CD4-positive, alpha-beta memory T cell (primary cell): ENCODE measurements at regions not wholly inside any gene's neighbourhood (a gene's known extent, or its start where the extent isn't known, plus 50 kb on each side); places are given as distances from the start of the nearest gene placed in this dataset.
"Not testable (repeated sequence)": the region's sequence is repeated elsewhere in the genome, so short reads cannot be mapped to it uniquely, and the experiment has no call there.

Experiments
- CTCF ChIA-PET: fragments of 350-600 bp; sonication (Branson Sonifier 250); formaldehyde crosslinking; loops from one replicate; lab custom pipeline; 2021; ENCODE audit warnings: inconsistent platforms; ENCODE audit not compliant: partially characterized antibody; lab: Charles Lee
- POLR2A ChIA-PET: fragments of 350-600 bp; sonication (Branson Sonifier 250); formaldehyde crosslinking; loops from one replicate; lab custom pipeline; 2021; ENCODE audit not compliant: partially characterized antibody; lab: Charles Lee
- DNase-seq, 5 donors: peaks; one replicate each; pipeline versions ENCODE4 v3.0.0 to v3.0.0-alpha.2; 2020 to 2022; ENCODE audit warnings: mixed read lengths in 1 of 5
- H3K27ac ChIP-seq: one replicate; pipeline ENCODE4 v1.7.0; 2013; ENCODE audit warnings: low read depth, low read length
- H3K27me3 ChIP-seq: 2 replicates; pipeline ENCODE4 v1.7.0; 2013; ENCODE audit warnings: mild to moderate bottlenecking, low read length, moderate library complexity; ENCODE audit not compliant: insufficient read depth
- H3K36me3 ChIP-seq: 2 replicates; pipeline ENCODE4 v1.7.0; 2013; ENCODE audit warnings: mild to moderate bottlenecking, low read length, moderate library complexity; ENCODE audit not compliant: insufficient read depth
- H3K4me1 ChIP-seq: 2 replicates; pipeline ENCODE4 v1.7.0; 2013; ENCODE audit warnings: mild to moderate bottlenecking, low read length, moderate library complexity; ENCODE audit not compliant: insufficient read depth
- H3K4me3 ChIP-seq, 2 donors: one replicate each; pipeline ENCODE4 v1.7.0; 2013; ENCODE audit warnings: low read length in 2 of 2, mild to moderate bottlenecking in 1 of 2
- H3K9me3 ChIP-seq, 2 donors: one replicate each; pipeline ENCODE4 v1.7.0; 2013; ENCODE audit warnings: low read length in 2 of 2, control low read depth in 1 of 2; ENCODE audit not compliant: control insufficient read depth in 1 of 2
- H3K27ac Mint-ChIP-seq, 7 donors: one replicate each; pipeline ENCODE4 v1.8.0; 2020 to 2021; ENCODE audit warnings: mixed read lengths in 7 of 7, mild to moderate bottlenecking in 6 of 7, inconsistent platforms in 3 of 7, moderate library complexity in 3 of 7
- H3K27me3 Mint-ChIP-seq, 2 donors: one replicate each; pipeline ENCODE4 v1.8.0; 2020 to 2021; ENCODE audit warnings: mixed read lengths in 2 of 2
- H3K36me3 Mint-ChIP-seq, 2 donors: one replicate each; pipeline ENCODE4 v1.8.0; 2020 to 2021; ENCODE audit warnings: mixed read lengths in 2 of 2, inconsistent platforms in 1 of 2, mild to moderate bottlenecking in 1 of 2
- H3K4me1 Mint-ChIP-seq, 4 donors: one replicate each; pipeline ENCODE4 v1.8.0; 2020 to 2021; ENCODE audit warnings: mixed read lengths in 4 of 4, mild to moderate bottlenecking in 1 of 4
- H3K4me3 Mint-ChIP-seq, 8 donors: one replicate each; pipeline ENCODE4 v1.8.0; 2020 to 2021; ENCODE audit warnings: mixed read lengths in 8 of 8, mild to moderate bottlenecking in 7 of 8, moderate library complexity in 6 of 8, inconsistent platforms in 3 of 8
- H3K9me3 Mint-ChIP-seq, 8 donors: one replicate each; pipeline ENCODE4 v1.8.0; 2020 to 2021; ENCODE audit warnings: mixed read lengths in 8 of 8, mild to moderate bottlenecking in 5 of 8, inconsistent platforms in 3 of 8, moderate library complexity in 1 of 8
- intact Hi-C: fragments of 100-400 bp; cut with micrococcal nuclease; formaldehyde crosslinking; loops from one replicate; pipeline ENCODE4 v1.15.1; 2023

DNA sequence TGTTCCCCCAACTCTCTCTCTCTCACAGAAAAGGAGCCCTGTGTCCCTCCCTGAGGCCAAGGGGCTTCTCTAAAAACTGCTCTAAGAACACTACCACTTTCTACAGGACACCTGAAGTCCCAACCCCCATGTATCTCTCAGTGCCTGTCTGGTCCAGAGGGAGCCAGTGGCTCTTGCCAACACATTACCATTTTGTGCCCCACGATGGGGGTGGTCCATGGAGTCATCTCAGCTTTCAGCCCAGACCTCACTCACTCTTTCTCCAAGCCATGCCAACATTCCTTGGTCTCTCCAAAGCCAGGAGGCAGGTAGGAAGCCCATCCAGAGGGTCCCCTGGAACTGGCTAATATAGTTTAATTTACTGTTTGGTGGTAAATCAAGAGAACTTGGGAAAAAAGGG, 962.1 kb upstream of the DEFB115 start:
- H3K36me3 ChIP-seq, DNase-seq, H3K4me1 ChIP-seq, H3K9me3 ChIP-seq, H3K36me3 Mint-ChIP-seq, H3K4me1 Mint-ChIP-seq, H3K4me3 Mint-ChIP-seq, POLR2A ChIA-PET, H3K4me3 ChIP-seq, H3K27ac Mint-ChIP-seq, H3K27me3 ChIP-seq, CTCF ChIA-PET, H3K27ac ChIP-seq, intact Hi-C loops: not testable (repeated sequence)
- H3K27me3 Mint-ChIP-seq: peaks cover 4 to 13% of the 10 kb centered on the region in 2 donors
- H3K9me3 Mint-ChIP-seq: peaks cover 0 to 26% (median 6%) of the 10 kb centered on the region in 8 donors

DNA sequence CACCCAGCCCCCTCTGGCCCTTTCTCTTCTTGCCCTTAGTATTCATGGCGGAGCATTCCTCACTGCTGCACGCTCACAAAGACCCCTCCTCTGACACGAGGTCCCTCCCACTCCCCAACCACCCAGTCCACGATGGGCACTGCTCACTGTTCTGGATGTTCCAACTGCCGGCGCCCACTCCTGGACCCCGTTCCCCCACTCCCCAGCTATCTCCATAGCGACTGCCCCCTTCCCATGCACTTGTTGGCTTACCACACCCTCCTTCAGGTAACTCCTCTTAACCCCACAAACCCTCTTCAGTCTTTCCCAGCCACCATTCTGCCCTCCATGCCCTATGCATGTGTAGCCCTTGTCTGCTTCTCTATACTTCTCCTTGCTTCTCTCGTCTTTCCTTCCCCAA, 961.5 kb upstream of the DEFB115 start:
- H3K27ac ChIP-seq, H3K4me1 ChIP-seq, intact Hi-C loops, H3K4me1 Mint-ChIP-seq, H3K36me3 Mint-ChIP-seq, H3K27me3 ChIP-seq, H3K27ac Mint-ChIP-seq, DNase-seq, H3K9me3 ChIP-seq, H3K4me3 ChIP-seq, H3K36me3 ChIP-seq, POLR2A ChIA-PET, H3K4me3 Mint-ChIP-seq, CTCF ChIA-PET: not testable (repeated sequence)
- peaks cover 0 to 22% (median 5%) of the 10 kb centered on the region in 8 donors for H3K9me3 Mint-ChIP-seq
- peaks cover 4 to 13% of the 10 kb centered on the region in 2 donors for H3K27me3 Mint-ChIP-seq

DNA sequence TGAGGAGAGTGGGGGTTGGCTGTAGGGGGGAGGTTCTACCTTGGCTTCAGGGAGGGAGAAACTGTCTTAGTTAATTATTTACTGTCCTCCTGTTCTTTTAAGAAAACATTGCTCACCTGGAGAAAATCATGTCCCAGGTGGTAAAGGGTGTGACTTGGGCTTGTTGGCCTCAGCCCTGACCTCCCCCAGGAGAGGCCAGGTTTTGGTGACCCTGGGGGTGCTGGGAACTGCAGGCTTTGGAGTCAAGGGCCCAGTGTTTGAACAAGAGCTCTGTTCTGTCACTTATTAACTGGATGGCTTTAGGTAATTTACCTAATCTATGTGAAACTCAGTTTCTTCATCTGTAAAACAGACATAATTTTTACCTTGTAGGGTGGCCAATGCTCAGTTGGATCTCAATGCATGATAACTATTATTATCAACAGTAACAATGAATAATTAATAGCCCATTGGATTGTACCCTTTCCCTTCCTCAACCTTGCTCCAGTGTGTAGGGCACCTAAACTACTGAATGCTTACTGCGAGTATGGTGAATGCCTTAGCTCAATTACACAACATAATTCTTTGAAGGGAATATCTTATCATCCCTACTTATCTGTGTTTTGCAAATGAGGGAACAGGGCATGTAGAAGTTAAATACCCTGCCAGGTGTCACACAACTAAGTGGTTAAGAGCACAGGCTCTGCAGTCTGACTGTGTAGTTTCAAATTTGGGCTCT, 959.4 kb upstream of the DEFB115 start:
- DNase-seq, H3K4me3 Mint-ChIP-seq, H3K27ac ChIP-seq, H3K4me3 ChIP-seq, H3K27ac Mint-ChIP-seq, intact Hi-C loops, CTCF ChIA-PET, H3K9me3 ChIP-seq, H3K4me1 Mint-ChIP-seq, POLR2A ChIA-PET, H3K36me3 Mint-ChIP-seq, H3K27me3 ChIP-seq, H3K36me3 ChIP-seq, H3K4me1 ChIP-seq: not testable (repeated sequence)
- Mint-ChIP-seq H3K9me3 (peaks cover 0 to 17% (median 4%) of the 10 kb centered on the region in 8 donors), H3K27me3 (peaks cover 4 to 13% of the 10 kb centered on the region in 2 donors)

DNA sequence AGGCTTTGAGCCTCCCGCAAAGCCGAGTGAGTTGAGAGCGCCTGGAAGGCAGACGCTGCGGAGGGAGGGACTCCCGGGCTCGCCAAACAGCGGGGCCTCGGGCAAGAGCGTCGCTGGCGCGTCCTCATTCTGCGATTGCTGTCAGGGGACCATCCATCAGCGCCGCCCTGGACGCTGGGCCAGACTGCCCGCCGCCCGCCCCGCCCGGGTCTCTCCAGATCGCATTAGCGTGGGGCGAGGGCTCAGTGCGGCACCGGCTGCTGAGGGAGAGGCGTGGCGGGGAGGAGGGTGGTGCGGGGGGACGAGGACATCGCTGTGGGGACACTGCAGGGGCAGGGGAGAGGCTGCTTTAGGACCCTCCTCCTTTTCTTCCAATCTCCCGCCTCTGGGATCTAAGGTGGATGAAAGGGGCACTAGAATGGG, 957.2 kb upstream of the DEFB115 start:
- CTCF ChIA-PET, DNase-seq, H3K27ac Mint-ChIP-seq, H3K36me3 ChIP-seq, H3K4me3 ChIP-seq, H3K4me1 ChIP-seq, H3K9me3 ChIP-seq, POLR2A ChIA-PET, H3K4me1 Mint-ChIP-seq, H3K27me3 ChIP-seq, H3K27ac ChIP-seq, intact Hi-C loops, H3K36me3 Mint-ChIP-seq: not testable (repeated sequence)
- Mint-ChIP-seq H3K9me3 (peaks cover 0 to 17% (median 4%) of the 10 kb centered on the region in 8 donors), H3K4me3 (peak overlapping the region in 6 of 8 donors; percentile 31 to 74 (median 52)), H3K27me3 (peaks cover 4 to 13% of the 10 kb centered on the region in 2 donors)

DNA sequence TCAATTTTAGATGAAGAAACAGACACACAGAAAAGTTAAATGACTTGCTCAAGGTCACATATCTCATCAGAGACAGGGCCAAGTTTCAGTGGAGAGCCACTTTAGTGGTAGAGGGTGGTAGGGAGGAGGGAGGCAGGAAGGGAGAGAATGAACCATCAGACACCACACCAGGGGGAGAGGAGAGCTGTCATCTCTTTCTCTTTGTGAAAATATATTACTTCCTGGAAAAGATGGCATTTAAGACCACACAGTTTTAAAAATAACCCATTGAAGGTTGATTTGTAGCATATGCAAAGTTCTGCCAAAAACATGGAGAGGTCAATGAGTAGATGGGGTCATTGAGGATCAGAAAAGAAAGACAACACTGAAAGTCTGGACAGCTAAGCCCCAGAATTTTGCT, 954.7 kb upstream of the DEFB115 start:
- peaks cover 0 to 11% (median 2%) of the 10 kb centered on the region in 8 donors for H3K9me3 Mint-ChIP-seq
- H3K27ac Mint-ChIP-seq, DNase-seq, H3K9me3 ChIP-seq, H3K4me3 Mint-ChIP-seq, CTCF ChIA-PET, POLR2A ChIA-PET, H3K27me3 ChIP-seq, H3K4me3 ChIP-seq, H3K27ac ChIP-seq, H3K36me3 Mint-ChIP-seq, H3K4me1 Mint-ChIP-seq, H3K4me1 ChIP-seq, H3K36me3 ChIP-seq, intact Hi-C loops: not testable (repeated sequence)
- H3K27me3 Mint-ChIP-seq: peaks cover 3 to 11% of the 10 kb centered on the region in 2 donors

DNA sequence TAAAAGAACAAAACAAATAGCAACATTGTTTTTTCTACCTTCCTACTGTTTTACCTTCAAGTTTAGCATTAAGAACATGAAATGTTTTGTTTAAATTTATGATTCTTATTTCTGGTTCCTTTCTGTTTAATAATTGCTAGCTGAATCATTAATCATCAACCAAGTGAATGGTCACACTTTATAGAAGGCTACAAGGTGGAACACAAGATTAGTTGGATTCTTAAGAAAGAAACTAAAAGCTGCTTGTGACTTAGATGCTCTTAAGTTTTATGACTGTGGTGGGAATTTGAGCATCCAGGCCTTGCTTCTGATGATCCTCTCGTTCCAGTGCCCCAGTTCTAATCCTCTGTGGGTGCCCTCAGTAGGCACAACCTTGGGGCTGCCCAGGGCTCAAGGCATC, 947.5 kb upstream of the DEFB115 start:
- H3K4me1 Mint-ChIP-seq, H3K9me3 ChIP-seq, intact Hi-C loops, H3K4me3 Mint-ChIP-seq, H3K4me1 ChIP-seq, H3K9me3 Mint-ChIP-seq, H3K36me3 ChIP-seq, H3K27ac Mint-ChIP-seq, H3K4me3 ChIP-seq, H3K36me3 Mint-ChIP-seq, CTCF ChIA-PET, DNase-seq, POLR2A ChIA-PET, H3K27me3 Mint-ChIP-seq, H3K27me3 ChIP-seq, H3K27ac ChIP-seq: not testable (repeated sequence)

DNA sequence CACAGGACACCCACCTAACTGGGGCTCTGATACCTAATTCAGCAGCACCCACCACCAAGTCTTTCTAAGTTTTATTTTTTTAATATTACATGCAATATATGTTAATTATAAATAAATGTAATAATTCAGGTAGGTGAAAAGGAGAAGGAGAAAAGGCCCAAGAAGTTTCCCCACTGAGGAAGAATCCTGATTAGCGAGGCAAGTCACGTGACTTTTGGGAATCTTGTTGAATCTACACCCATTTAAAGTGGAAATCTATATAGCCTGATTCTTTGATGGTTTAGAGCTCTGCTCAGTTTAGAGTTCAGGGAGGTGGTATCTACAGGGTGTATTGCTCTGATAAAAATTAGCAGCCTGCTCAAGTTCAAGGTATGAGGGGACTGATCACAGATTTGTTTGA, 947.1 kb upstream of the DEFB115 start:
- H3K4me3 Mint-ChIP-seq, H3K27ac ChIP-seq, DNase-seq, H3K9me3 ChIP-seq, H3K27ac Mint-ChIP-seq, H3K36me3 ChIP-seq, POLR2A ChIA-PET, CTCF ChIA-PET, H3K4me1 ChIP-seq, intact Hi-C loops, H3K27me3 Mint-ChIP-seq, H3K36me3 Mint-ChIP-seq, H3K9me3 Mint-ChIP-seq, H3K27me3 ChIP-seq, H3K4me1 Mint-ChIP-seq, H3K4me3 ChIP-seq: not testable (repeated sequence)

DNA sequence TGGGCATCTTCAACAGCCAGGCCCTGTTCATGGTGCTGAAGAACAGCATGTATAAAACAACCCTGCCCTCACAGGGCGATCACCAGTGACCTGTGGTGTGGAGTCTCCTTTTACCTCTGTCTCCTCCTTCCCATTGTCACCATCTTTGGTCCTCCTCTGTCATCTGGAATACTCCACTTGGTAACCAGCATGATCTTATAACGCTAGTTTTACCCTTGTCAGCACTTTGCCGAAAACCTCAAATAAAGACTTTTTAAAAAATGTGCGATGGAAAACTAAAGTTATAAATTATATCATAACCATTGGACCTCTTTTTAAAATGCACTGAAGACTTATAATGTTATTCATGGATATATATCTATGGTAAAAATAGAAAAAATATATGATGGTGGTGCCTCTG, 945.2 kb upstream of the DEFB115 start:
- H3K4me3 Mint-ChIP-seq, H3K9me3 Mint-ChIP-seq, H3K4me1 ChIP-seq, H3K36me3 ChIP-seq, intact Hi-C loops, H3K27me3 ChIP-seq, H3K4me3 ChIP-seq, H3K9me3 ChIP-seq, CTCF ChIA-PET, H3K27ac ChIP-seq, H3K27me3 Mint-ChIP-seq, H3K36me3 Mint-ChIP-seq, DNase-seq, H3K27ac Mint-ChIP-seq, H3K4me1 Mint-ChIP-seq, POLR2A ChIA-PET: not testable (repeated sequence)
